ENCODE measurements at regions not wholly inside any gene's neighbourhood (a gene's known extent, or its start where the extent isn't known, plus 50 kb on each side); places are given as distances from the start of the nearest gene placed in this dataset.
A peak's percentile ranks its signal among the peaks of the same experiment; 100 is the strongest.

DNA sequence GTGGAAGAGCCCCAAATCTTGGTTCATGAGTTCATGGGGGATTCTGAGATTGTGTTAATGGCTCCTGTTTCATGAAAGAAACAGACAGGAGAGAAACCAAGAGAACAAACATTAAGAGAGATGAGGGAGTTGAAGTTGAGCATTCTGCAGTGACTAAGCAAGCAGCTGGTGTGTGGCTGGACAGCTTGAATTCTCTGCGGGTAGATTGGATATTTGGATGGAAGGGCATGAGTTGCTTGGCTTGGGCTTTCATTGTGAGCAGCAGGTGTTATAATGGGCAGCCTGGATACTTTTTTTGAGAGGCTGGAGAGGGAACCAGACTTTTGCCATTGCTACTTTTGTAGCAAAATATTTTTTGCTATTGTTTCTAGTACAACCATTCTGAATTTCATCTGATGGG is 346.8 kb upstream of the SATB1 start:
- DNase-seq: no peak

DNA sequence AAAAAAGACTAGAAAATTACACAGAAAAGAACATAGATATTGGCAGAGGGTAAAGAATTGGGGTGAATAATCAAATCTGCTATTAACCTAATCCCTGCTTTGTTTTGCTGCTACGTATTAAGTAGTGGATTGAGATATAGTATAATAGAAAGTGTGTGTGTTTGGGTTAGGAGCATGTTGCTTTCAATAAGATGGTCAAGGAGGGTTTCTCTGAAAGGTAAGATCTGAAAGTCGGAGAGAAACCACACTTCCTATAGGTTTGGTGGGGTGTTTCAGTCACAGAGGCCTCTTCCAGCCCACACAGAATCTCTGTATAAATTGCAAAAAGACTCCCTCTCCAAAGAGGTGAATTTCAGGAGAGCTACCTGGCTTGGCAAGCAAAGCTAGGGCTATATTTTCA is 345.7 kb upstream of the SATB1 start:
- DNase-seq: no peak

DNA sequence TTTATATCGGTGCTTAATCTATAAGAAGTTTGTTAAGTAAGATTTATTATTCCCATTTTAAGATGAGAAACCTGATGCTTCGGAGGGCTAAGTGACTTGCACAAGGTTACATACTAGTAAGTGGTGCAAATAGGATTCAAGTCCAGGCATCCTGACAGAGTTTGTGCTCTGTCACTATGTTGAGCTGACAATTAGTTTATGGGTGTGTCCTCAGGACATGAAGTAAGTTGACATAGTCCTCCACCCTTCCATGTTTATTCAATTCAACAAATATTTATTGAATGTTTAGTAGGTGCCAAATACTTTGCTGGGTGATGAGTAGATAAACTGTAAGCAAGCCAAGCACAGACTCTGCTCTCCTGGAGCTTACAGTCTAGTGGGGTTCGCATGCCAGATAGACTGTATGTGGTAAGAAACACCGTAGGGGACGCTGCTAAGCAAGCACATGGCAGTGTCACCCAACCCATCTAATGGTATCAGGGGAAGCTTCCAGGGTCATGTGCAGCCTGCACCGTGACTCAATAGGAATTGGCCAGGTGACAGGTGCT is 342.7 kb upstream of the SATB1 start:
- no peak for DNase-seq

DNA sequence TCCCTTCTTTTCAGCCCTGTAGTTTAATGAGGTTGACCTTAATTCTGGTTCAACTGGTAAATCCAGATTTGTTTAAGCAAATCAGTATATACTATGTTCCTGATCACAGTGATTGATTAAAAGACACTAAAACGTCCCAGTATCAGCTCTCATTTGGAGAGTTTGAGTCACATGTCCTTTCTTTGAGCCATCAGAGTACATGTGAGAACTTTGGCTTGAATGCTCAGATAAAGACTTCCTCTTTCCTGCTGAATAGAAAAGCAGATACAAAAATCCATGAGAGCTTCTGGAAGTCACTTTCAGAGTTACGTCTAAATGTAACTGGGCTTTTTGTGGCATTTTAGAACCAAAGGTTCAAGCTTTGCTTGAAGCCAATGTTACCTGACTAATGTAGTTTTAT is 341.8 kb upstream of the SATB1 start:
- no peak for DNase-seq

DNA sequence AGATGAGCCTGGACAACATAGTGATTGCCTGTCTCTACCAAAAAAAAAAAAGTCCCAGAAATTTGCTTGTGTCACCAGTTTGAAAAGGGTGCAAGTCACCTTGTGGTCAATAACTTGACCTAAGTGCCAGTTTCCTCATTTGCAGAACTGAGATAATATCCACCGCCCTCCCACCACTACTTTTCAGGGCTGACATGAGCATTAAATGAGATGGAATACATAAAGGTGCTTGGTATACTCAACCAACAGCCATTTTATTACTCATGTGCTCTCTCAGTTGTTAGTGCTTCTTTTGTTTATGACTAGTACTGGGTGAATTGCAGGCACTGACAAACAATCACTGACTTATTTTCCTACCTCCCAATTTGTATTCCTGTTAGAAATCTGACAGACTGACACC is 340.5 kb upstream of the SATB1 start:
- DNase-seq: no peak

DNA sequence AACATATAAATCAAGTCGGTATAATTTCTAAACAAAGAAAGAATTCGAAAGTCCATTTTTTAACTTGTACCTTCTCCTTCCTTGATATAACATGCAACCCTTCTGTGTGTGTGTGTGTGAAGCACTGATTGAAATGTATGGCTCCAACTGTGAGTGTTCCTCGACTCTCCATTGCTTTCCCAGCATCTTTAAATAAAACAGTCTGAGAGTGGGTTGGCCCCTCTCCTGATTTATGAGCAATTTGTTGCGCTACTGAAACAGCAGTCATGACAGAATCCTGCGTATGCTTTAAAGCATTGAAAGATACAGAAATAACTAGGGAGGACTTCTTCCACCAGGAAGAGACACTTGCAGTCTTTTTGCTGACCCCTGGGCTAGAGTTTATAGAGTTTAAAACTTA is 340.0 kb upstream of the SATB1 start:
- no peak for DNase-seq

DNA sequence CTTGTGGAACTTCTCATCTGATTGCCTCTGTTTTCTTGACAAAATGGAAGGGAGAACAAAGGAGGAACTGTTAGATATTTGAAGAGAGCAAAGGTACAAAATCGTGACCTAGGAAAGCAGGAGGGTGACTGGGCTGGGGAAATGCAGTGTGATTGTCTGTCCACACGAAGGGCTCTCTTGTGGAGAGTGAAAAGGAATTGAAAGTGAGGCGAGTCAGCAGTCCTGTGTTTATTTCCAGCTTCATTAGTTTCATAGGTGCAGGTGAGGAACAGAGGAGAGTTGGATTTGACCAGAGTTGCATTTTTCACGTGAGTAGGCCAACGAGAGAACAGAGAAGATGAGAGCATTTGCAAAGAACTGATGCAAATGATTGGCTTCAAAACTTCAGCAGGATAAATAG is 336.4 kb upstream of the SATB1 start:
- no peak for DNase-seq

DNA sequence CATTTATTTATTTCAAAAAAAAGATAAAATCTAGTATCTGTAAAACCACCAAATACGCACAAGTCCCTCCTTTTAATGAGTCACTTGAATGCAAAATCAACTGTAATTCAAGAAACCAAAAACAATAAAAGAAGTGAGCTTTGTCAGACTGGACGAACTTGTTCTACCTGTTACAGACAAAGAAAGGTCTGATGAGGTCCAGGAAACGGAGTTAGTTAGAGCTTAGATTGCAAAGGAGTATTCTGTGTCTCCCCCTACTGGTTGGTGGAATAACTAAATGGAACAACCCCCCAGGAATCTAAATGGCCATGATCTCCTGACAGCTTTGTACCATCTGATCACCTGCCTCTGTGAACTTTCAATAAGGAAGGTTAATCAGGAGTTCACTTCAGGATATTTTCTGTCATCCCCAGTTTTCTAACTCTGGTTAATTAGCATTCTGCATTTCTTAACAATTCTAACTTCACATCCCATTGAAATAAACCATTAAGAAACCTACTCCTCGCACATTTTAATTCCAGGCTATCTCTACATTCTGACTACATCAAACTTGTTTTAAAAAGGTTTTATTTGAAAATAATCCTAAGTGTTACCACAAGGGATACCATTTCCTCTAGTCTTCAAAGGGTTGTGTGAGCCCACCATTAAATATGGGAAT is 333.0 kb upstream of the SATB1 start:
- DNase-seq: peak; percentile 36

DNA sequence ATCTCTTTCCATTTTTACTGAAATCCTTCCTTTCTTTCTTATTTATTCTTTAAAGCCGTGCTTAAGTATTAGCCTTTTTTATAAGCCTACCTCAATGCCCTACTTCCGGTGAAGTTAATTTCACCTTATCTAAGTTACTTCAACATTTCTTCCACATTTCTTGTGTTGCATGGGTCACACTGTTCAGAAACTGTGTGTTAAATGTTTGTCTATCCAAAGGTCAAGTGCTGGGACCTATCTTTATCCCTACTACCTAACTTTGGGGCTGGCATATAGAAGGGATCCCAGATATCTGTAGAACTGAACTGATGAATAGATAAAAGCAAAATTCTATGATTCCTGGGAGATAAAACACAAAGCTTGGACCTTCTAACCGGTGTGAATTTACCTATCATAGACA is 332.3 kb upstream of the SATB1 start:
- no peak for DNase-seq

DNA sequence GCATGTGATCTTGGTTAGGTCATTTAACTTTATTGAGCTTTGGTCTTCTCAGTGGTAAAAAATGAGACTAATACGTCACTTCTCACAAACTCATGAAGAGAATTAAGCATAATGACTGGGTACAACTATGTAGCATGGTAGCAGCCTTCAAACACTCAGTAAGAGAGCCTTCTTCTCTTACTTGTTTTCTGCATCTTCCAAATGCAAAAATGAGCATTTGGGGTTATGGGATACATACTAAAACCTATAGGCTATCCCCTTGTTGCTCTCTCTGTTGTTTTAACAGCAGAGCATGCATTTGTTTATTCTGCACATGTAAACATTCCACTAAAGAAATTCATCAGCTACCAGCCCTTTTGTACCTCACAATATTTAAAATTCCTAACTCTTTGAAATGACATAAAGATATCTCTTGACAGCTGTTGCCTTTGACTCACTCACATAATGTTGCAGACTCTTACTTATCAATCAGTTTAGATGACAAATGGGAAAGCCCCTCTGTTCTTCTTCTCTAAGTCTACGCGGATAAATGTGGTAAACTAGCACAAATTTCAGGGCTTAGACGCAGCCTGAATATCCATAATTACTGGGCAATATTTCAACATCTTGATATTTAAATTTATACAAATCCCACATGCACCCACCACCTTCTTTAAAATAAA is 327.3 kb upstream of the SATB1 start:
- DNase-seq: no peak

DNA sequence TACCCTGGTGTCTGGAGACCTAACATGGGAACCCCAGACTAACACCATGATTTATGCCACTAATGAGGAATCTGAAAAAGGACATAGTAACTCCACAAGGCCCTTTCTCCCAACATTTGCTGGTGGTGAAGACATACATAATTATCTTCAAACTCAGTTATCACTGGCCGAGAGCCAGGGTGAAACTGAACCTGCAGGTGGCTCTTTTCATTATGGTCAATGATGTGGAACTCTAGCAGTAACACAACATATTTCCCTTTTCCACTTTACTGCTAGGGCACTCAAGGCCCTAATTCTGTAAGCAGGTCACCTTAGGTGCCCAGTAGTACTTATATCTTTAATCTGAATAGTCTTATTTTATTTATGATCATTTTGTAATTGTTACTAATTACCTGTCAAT is 326.4 kb upstream of the SATB1 start:
- no peak for DNase-seq

DNA sequence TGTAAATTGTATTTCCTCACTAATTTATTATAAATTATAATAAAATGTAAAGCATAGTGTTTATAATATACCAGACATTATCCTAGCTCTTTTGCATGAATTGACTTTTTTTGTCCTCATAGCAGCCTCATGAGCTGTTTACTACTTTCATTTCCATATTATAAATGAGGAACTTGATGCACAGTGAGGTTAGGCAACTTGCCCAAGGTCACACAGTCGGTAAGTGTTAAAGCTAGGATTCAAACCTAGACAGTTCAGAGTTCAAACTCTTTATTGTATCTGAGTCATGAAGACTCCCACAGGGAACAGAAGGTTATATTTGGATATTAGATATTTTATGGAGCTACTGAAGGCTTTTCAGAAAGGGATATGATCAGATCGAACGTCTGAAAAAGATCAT is 322.2 kb upstream of the SATB1 start:
- no peak for DNase-seq

DNA sequence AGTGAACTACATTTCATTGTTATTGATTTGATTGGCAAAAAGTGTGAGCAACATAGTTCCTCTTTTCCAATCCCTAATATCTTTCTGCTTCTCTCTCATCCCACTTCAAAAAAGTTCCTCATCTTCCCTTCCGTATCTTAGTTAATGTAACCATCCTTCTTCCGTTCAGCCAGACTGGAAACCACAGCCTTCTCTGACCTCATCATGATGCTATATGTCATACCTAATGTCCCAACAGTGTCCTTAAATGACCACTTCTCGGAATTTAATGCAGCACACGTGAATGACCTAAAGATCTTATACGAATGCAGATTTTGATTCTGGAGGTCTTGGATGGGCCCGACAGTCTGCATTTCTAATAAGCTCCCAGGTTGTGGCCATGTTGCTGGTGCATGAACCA is 320.3 kb upstream of the SATB1 start:
- DNase-seq: no peak

DNA sequence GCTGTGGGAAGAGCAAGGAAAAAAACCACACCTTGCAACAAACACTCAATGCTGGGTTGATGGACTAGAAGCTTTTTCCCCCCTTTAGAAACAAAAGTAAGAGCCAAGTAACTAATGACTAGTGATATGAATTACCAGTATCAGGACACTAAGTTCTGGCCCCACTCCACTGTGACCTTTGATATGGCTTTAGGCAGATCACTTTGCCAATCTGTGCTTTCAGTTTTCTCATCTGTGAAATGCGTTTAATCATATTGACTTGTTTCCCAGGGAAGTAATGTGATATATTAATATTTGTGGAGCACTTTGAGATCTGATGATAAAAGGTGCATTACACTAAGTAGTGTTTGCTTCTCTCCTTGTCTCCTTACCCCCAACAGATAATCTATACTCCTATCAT is 319.3 kb upstream of the SATB1 start:
- no peak for DNase-seq

DNA sequence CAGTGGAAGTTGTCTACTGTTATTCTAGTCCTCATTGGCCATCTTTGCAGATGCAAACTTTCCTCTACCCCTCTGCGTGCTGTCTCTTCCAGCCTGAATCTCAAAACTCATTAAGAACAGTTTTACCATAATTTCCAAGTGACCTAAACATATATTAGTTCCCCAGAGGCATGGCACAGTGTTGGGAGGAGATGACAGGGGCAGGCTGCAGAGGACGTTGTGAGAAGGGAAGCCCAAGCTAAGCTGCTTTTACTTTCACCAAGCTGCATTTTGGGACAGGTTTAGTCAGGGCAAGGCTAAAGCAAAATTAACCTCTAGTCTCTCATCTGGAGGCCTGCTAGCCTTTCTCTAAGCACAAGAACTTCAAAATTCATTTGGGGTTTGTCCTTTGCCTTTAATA is 318.6 kb upstream of the SATB1 start:
- DNase-seq: no peak

DNA sequence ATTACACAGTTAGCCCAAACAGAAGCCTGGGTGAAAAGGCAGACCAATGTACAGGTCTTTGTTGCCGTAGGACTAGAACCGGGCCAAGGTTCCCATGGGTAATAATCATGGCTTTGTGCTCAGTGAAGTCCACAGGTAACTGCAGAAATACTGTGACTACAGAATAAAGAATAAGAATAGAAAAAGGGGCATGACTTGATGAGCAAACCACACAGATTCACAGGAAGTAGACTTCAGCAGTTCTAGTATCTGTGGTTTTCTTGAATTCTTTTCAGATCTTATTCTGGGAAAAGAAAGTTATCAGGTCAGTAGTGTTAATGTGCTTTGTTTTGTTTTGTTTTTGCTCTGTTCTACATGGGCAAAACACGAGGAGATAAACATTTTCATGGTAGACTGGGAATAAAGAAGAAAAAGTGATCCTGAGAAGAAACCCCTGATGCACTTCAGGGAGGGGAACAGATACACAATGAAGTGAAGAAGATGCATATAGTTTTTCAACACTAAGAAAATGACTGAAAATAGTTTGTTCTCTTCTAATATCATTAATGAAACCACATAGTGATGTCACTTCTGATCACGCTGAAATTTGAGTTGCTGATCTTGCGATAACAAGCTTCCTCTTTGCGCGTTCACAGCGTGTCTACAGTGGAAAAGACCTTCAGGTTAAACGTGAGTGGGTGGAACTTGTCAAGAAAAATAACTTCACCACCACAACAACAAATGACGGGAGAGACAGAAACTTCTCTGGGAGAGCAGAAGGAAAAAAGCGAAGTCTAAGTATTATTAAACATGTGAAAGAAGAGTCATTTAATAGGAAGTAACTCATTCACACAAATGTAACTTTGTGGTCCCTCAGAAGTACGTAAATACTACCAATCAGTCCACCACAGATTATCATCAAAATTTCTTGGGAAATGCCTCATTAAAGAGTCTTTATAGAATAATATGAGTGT is 315.8 kb upstream of the SATB1 start:
- DNase-seq: peak; percentile 56

DNA sequence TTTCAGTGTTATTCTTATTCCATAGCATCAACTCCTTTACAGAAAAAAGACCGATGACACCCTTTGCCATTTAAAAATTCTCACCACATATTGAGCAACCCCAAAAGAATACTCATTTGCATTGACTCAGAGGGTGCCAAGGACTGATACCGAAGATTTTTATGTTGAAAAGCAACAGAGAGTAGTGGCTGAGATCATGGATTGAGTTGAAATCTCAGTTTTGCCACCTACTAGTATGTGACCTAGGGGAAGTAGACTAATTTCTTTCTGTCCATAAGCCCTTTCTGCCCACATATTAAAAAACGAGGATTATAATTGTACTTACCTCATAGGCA is 313.9 kb upstream of the SATB1 start:
- no peak for DNase-seq

DNA sequence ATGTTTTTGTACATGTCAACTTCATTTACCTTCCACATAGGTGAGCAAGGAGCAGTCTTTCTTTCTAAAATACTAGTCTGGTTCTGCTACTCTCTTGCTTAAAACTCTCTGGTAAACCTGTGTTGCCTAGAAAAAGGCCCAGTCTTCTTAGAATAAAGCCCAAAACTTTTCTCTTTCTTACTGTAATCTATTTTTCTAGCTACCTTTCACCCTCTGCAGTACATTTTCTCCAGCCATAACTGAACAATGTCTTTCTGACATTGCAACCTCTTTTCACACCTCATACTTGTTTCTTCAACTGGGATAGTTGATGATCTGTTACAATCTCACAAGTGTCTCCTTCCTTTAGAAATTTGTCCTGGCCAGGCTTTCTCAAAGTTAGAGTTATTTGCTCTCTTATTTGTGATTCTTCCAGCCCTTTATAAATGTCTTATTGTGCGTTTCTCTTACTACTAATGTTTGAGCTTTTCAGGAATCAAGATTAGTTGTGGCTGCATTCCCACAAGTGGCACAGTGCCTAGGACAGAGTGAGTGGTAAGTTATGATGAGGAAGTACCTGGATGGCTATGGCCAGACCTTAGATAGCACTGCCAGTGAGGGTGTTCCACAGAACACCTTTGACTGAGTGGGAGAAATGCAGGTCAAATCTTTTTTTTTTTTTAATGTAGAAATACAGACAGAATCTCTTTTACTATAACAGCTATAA is 313.4 kb upstream of the SATB1 start:
- no peak for DNase-seq

DNA sequence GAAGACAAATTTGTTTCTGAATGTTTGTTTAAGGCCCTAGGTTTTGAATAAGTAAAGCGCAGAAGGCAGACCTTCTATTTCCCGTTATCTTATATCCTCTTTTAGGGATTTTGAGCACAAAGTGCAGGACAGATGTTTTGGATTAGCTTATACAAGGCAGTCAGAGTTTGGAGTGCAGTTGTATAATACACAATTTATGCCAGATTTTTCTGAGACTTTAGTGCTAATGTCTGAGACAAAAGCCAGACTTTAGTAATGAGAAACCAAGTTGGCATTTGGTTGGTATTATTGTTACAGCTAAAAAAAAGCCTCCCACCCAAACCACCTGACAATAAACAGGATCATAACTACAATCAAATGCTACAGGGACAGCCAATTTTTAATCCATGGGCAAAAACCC is 309.9 kb upstream of the SATB1 start:
- DNase-seq: no peak

DNA sequence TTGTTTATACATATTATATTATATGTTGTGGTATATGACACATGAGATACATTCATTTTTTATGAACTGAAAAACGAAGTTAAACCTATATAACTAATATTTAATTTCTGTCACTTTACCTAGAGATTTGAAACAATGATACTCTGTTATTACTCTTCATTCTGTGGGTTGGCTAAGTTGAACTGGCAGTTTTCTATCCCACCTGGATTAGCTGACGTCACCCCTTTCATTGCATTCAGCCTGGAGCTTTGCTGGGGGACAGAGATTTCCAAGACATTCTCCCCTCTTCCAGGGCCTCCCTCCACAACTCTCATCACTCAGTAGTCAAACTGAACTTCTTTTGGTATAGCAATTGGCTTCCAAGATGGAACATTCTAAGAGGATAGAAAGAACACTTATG is 309.2 kb upstream of the SATB1 start:
- DNase-seq: no peak

DNA sequence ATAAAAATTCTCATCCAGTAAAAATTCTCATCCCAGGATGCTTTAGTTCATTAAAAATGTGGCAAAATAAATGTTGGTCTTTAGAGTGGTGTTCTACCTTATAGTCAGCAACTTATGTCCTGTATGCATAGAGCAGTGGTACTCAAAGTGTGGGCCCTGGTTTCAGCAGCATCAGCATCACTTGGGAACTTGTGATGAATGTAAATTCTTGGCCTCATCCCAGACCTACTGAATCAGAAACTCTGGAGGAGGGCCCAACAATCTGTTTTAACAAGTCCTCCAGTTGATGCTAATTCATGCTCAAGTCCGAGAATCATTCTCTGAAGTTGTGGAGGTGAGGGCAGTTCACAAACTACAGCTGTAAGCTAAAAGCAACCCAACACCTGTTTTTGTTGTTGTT is 307.3 kb upstream of the SATB1 start:
- no peak for DNase-seq

DNA sequence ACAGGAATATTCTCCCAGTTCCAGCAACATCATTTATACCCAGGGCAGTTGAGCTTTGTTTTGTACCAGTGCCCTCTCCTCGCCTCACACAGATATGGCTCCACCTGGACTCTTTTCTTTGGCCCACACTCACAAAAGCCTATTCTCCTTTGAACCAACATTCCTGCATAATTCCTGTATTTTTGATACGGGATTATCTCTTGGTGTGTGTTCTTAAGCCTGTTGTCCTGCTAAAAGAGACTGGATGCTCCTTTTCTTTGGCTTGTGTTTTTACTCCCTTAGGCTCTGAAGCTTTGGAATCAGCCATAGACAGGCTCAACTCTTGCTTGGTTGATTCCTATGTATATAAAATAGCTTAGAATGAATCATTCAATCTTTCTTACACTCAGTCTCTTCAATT is 305.4 kb upstream of the SATB1 start:
- DNase-seq: no peak

DNA sequence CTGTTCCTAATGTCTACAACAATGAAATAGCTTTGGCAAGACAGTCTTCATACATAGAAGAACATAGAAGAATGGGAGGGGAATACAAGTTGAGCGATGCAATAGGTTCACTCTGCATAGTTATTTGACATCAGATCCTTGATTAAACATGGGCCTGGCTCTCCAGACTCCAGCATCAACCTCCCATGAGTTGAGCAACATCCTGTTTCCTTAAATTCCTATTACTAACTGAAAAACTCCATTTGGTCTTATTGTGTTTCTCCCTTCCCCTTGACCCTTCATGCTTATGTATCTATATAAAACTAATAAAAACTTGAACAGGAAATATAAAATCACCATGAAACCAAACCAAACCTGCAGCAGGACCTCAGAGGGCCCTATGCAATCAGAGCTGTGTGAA is 304.5 kb upstream of the SATB1 start:
- no peak for DNase-seq
